ENCODE measurements at regions not wholly inside any gene's neighbourhood (a gene's known extent, or its start where the extent isn't known, plus 50 kb on each side); places are given as distances from the start of the nearest gene placed in this dataset.

GRCh38 chr10:3928078-3928477 lies 143.1 kb upstream of the KLF6 start:
- no peak for DNase-seq (ENCODE audit: extremely low spot score)
- CTCF ChIA-PET = interaction anchor here (1.0 to 1.5 kb wide), 2 partner anchors 9 to 16 kb away, joined by 3 to 4 read pairs; no protein-coding TSS in a partner anchor
- TF ChIP-seq, protein P1, sequence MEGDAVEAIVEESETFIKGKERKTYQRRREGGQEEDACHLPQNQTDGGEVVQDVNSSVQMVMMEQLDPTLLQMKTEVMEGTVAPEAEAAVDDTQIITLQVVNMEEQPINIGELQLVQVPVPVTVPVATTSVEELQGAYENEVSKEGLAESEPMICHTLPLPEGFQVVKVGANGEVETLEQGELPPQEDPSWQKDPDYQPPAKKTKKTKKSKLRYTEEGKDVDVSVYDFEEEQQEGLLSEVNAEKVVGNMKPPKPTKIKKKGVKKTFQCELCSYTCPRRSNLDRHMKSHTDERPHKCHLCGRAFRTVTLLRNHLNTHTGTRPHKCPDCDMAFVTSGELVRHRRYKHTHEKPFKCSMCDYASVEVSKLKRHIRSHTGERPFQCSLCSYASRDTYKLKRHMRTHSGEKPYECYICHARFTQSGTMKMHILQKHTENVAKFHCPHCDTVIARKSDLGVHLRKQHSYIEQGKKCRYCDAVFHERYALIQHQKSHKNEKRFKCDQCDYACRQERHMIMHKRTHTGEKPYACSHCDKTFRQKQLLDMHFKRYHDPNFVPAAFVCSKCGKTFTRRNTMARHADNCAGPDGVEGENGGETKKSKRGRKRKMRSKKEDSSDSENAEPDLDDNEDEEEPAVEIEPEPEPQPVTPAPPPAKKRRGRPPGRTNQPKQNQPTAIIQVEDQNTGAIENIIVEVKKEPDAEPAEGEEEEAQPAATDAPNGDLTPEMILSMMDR (IDR thresholded peaks at IDR 0.05; ENCODE audit: control extremely low read depth, extremely low read depth, low read depth, missing control alignments) = no peak
- POLR2A ChIA-PET = no interaction called here

- ChIA-PET POLR2A (no interaction called here), CTCF (interaction anchor here (1.0 kb wide), 1 partner anchor 8 kb away, joined by 4 read pairs; no protein-coding TSS in a partner anchor)
- TF ChIP-seq, protein P1 (IDR thresholded peaks at IDR 0.05; ENCODE audit: control extremely low read depth, extremely low read depth, low read depth, missing control alignments) = no peak
- no peak for DNase-seq (ENCODE audit: extremely low spot score)
Measured at GRCh38 chr10:3926675-3927525, 141.9 kb upstream of the KLF6 start.

- TF ChIP-seq, protein P1 (IDR thresholded peaks at IDR 0.05; ENCODE audit: control extremely low read depth, extremely low read depth, low read depth, missing control alignments) = no peak
- CTCF ChIA-PET = no interaction called here
Measured at GRCh38 chr10:3926258-3926657, 141.2 kb upstream of the KLF6 start.

GRCh38 chr10:3925184-3925583 lies 140.2 kb upstream of the KLF6 start:
- ChIA-PET CTCF (no interaction called here), POLR2A (no interaction called here)
- no peak for DNase-seq (ENCODE audit: extremely low spot score)
- TF ChIP-seq, protein P1 (IDR thresholded peaks at IDR 0.05; ENCODE audit: control extremely low read depth, extremely low read depth, low read depth, missing control alignments) = no peak

More at GRCh38 chr10:3926258-3926657, 141.2 kb upstream of the KLF6 start:
- DNase-seq (ENCODE audit: extremely low spot score) = no peak
- POLR2A ChIA-PET = no interaction called here

- TF ChIP-seq, protein P1 (IDR thresholded peaks at IDR 0.05; ENCODE audit: control extremely low read depth, extremely low read depth, low read depth, missing control alignments) = no peak
- CTCF ChIA-PET = no interaction called here
- POLR2A ChIA-PET = no interaction called here
- no peak for DNase-seq (ENCODE audit: extremely low spot score)
Measured at GRCh38 chr10:3924344-3924743, 139.3 kb upstream of the KLF6 start.

GRCh38 chr10:3923033-3923432 lies 138.0 kb upstream of the KLF6 start:
- CTCF ChIA-PET = no interaction called here
- DNase-seq (ENCODE audit: extremely low spot score) = no peak
- TF ChIP-seq, protein P1 (IDR thresholded peaks at IDR 0.05; ENCODE audit: control extremely low read depth, extremely low read depth, low read depth, missing control alignments) = no peak
- POLR2A ChIA-PET = interaction anchor here (0.5 kb wide), 1 partner anchor 697 kb away, joined by 3 read pairs; no protein-coding TSS in a partner anchor

Measured in GM10248 (cell line).